ENCODE measurements at regions not wholly inside any gene's neighbourhood (a gene's known extent, or its start where the extent isn't known, plus 50 kb on each side); places are given as distances from the start of the nearest gene placed in this dataset.
"Not testable (repeated sequence)": the region's sequence is repeated elsewhere in the genome, so short reads cannot be mapped to it uniquely, and the experiment has no call there.

GRCh38 chr6:144410574-144410973 lies 125.4 kb downstream of the UTRN start:
- TF ChIP-seq CTCF, POLR2AphosphoS5 (IDR thresholded peaks at IDR 0.05): not testable (repeated sequence)

Data from upper lobe of left lung (tissue), 4 donors.